ENCODE measurements at regions not wholly inside any gene's neighbourhood (a gene's known extent, or its start where the extent isn't known, plus 50 kb on each side); places are given as distances from the start of the nearest gene placed in this dataset.
"Not testable (repeated sequence)": the region's sequence is repeated elsewhere in the genome, so short reads cannot be mapped to it uniquely, and the experiment has no call there.

GRCh38 chr16:35169324-35169723, 1709.9 kb downstream of the TP53TG3F start:
- 77% methylated on average over 13 of the region's 14 CpGs for WGBS (ENCODE audit: insufficient coverage)
- intact Hi-C loops (cut with micrococcal nuclease); H3K36me3 Mint-ChIP-seq; H3K4me1 ChIP-seq (ENCODE audit: control insufficient read depth, insufficient read depth, low read length); H3K27ac ChIP-seq (ENCODE audit: low read length); DNase-seq; H3K36me3 ChIP-seq (ENCODE audit: control insufficient read depth, insufficient read depth, low read length); H3K27ac Mint-ChIP-seq; H3K27me3 ChIP-seq (ENCODE audit: control insufficient read depth, insufficient read depth, low read length); H3K4me1 Mint-ChIP-seq; H3K27me3 Mint-ChIP-seq (ENCODE audit: low read depth in 2 of 2); H3K4me3 ChIP-seq (ENCODE audit: low read length); ATAC-seq; H3K4me3 Mint-ChIP-seq: not testable (repeated sequence)
- H3K9me3 Mint-ChIP-seq, result peaks cover 10 to 12% of the 10 kb centered on the region in 2 donors
- H3K9me3 ChIP-seq (ENCODE audit: control insufficient read depth, insufficient read depth, low read length), result peaks cover 11% of the 10 kb centered on the region

- 78% methylated on average over 42 of the region's 42 CpGs for WGBS (ENCODE audit: insufficient coverage)
- H3K36me3 Mint-ChIP-seq; H3K4me1 Mint-ChIP-seq; H3K4me1 ChIP-seq (ENCODE audit: control insufficient read depth, insufficient read depth, low read length); intact Hi-C loops (cut with micrococcal nuclease); H3K4me3 Mint-ChIP-seq; DNase-seq; H3K27ac Mint-ChIP-seq; H3K36me3 ChIP-seq (ENCODE audit: control insufficient read depth, insufficient read depth, low read length); H3K4me3 ChIP-seq (ENCODE audit: low read length); H3K27ac ChIP-seq (ENCODE audit: low read length); H3K27me3 ChIP-seq (ENCODE audit: control insufficient read depth, insufficient read depth, low read length); ATAC-seq; H3K27me3 Mint-ChIP-seq (ENCODE audit: low read depth in 2 of 2): not testable (repeated sequence)
- peaks cover 10 to 12% of the 10 kb centered on the region in 2 donors for H3K9me3 Mint-ChIP-seq
- H3K9me3 ChIP-seq (ENCODE audit: control insufficient read depth, insufficient read depth, low read length), result peaks cover 15% of the 10 kb centered on the region
Observed at GRCh38 chr16:35170061-35170460, 1710.6 kb downstream of the TP53TG3F start.

DNA sequence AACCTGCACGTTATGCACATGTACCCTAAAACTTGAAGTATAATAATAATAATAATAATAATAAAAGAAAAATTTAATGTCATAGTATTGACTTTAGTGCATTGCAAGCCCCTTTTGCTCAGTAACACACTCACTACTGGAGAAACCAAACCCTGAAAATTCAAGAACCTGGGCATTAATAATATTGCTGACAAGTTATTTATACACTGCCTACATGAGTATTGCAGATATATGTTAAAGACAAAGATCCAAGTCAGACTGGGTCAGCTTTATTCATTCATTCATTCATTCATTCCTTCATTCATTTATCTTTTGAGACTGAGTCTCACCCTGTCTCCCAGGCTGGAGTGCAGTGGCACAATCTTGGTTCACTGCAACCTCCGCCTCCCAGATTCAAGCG, 1711.2 kb downstream of the TP53TG3F start:
- no peaks in the 10 kb centered on the region for H3K27me3 ChIP-seq (ENCODE audit: control insufficient read depth, insufficient read depth, low read length)
- H3K27ac ChIP-seq (ENCODE audit: low read length), result no peak overlapping the region
- H3K9me3 ChIP-seq (ENCODE audit: control insufficient read depth, insufficient read depth, low read length), result peaks cover 15% of the 10 kb centered on the region
- Mint-ChIP-seq H3K27me3 (ENCODE audit: low read depth in 2 of 2) (no peaks in the 10 kb centered on the region), H3K4me3 (no peak overlapping the region), H3K4me1 (no peaks in the 10 kb centered on the region), H3K27ac (no peak overlapping the region), H3K36me3 (peaks cover 8% of the 10 kb centered on the region), H3K9me3 (peaks cover 10 to 12% of the 10 kb centered on the region in 2 donors)
- H3K36me3 ChIP-seq (ENCODE audit: control insufficient read depth, insufficient read depth, low read length), result no peaks in the 10 kb centered on the region
- H3K4me1 ChIP-seq (ENCODE audit: control insufficient read depth, insufficient read depth, low read length), result no peaks in the 10 kb centered on the region
- intact Hi-C loops (cut with micrococcal nuclease), result no loop called here
- DNase-seq (no peak), ATAC-seq (no peak)
- H3K4me3 ChIP-seq (ENCODE audit: low read length), result no peak overlapping the region
- TF ChIP-seq, protein P1, sequence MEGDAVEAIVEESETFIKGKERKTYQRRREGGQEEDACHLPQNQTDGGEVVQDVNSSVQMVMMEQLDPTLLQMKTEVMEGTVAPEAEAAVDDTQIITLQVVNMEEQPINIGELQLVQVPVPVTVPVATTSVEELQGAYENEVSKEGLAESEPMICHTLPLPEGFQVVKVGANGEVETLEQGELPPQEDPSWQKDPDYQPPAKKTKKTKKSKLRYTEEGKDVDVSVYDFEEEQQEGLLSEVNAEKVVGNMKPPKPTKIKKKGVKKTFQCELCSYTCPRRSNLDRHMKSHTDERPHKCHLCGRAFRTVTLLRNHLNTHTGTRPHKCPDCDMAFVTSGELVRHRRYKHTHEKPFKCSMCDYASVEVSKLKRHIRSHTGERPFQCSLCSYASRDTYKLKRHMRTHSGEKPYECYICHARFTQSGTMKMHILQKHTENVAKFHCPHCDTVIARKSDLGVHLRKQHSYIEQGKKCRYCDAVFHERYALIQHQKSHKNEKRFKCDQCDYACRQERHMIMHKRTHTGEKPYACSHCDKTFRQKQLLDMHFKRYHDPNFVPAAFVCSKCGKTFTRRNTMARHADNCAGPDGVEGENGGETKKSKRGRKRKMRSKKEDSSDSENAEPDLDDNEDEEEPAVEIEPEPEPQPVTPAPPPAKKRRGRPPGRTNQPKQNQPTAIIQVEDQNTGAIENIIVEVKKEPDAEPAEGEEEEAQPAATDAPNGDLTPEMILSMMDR (IDR thresholded peaks at IDR 0.05), result no peak
- 100% methylated on average over 2 of the region's 3 CpGs for WGBS (ENCODE audit: insufficient coverage)

DNA sequence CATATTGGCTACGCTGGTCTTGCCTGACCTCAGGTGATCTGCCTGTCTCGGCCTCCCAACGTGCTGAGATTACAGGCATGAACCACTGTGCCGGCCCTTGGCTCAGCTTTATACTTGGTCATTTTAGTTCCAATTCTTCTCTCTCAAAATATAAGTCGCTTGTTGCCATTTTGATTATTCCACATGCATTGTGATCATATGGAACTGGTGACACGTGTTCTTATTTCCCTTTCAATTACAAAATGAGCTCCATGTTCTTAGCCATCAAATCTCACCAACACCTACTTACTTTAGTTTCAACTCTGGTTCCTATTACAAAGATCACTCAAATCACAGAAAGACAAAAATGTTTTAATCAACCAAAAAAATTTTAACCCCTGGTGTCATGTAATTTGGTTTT, 1711.7 kb downstream of the TP53TG3F start:
- Mint-ChIP-seq H3K9me3 (peaks cover 10 to 12% of the 10 kb centered on the region in 2 donors), H3K27me3 (ENCODE audit: low read depth in 2 of 2) (no peaks in the 10 kb centered on the region), H3K4me3 (no peak overlapping the region), H3K4me1 (no peaks in the 10 kb centered on the region), H3K27ac (no peak overlapping the region), H3K36me3 (peaks cover 8% of the 10 kb centered on the region)
- DNase-seq (no peak), ATAC-seq (no peak)
- Histone ChIP-seq H3K27ac (ENCODE audit: low read length) (no peak overlapping the region), H3K4me3 (ENCODE audit: low read length) (no peak overlapping the region), H3K9me3 (ENCODE audit: control insufficient read depth, insufficient read depth, low read length) (peaks cover 15% of the 10 kb centered on the region), H3K4me1 (ENCODE audit: control insufficient read depth, insufficient read depth, low read length) (no peaks in the 10 kb centered on the region), H3K36me3 (ENCODE audit: control insufficient read depth, insufficient read depth, low read length) (no peaks in the 10 kb centered on the region), H3K27me3 (ENCODE audit: control insufficient read depth, insufficient read depth, low read length) (no peaks in the 10 kb centered on the region)
- 79% methylated on average over 6 of the region's 6 CpGs for WGBS (ENCODE audit: insufficient coverage)
- intact Hi-C loops (cut with micrococcal nuclease), result no loop called here
- TF ChIP-seq, protein P1 (IDR thresholded peaks at IDR 0.05), result no peak

GRCh38 chr16:35173295-35173694, 1713.9 kb downstream of the TP53TG3F start:
- peaks cover 22% of the 10 kb centered on the region for H3K9me3 ChIP-seq (ENCODE audit: control insufficient read depth, insufficient read depth, low read length)
- no peak overlapping the region for H3K27ac ChIP-seq (ENCODE audit: low read length)
- H3K4me1 ChIP-seq (ENCODE audit: control insufficient read depth, insufficient read depth, low read length), result no peaks in the 10 kb centered on the region
- Mint-ChIP-seq H3K4me3 (no peak overlapping the region), H3K27ac (no peak overlapping the region), H3K9me3 (peaks cover 8 to 14% of the 10 kb centered on the region in 2 donors), H3K4me1 (no peaks in the 10 kb centered on the region), H3K36me3 (peaks cover 8% of the 10 kb centered on the region), H3K27me3 (ENCODE audit: low read depth in 2 of 2) (no peaks in the 10 kb centered on the region)
- intact Hi-C loops (cut with micrococcal nuclease), result no loop called here
- WGBS (ENCODE audit: insufficient coverage), result 89% methylated on average over 29 of the region's 29 CpGs
- H3K36me3 ChIP-seq (ENCODE audit: control insufficient read depth, insufficient read depth, low read length), result no peaks in the 10 kb centered on the region
- no peaks in the 10 kb centered on the region for H3K27me3 ChIP-seq (ENCODE audit: control insufficient read depth, insufficient read depth, low read length)
- no peak for ATAC-seq
- no peak for DNase-seq
- TF ChIP-seq, protein P1 (IDR thresholded peaks at IDR 0.05), result no peak
- H3K4me3 ChIP-seq (ENCODE audit: low read length), result no peak overlapping the region

All from natural killer cell (primary cell).